DND-41 (cell line): ENCODE measurements at regions not wholly inside any gene's neighbourhood (a gene's known extent, or its start where the extent isn't known, plus 50 kb on each side); places are given as distances from the start of the nearest gene placed in this dataset.

ENCODE experiments used
- CTCF ChIP-seq: IDR thresholded peaks from 2 replicates; pipeline ENCODE4 v1.5.1; 2012; ENCODE audit warnings: borderline replicate concordance, low read length, moderate library complexity, mild to moderate bottlenecking; ENCODE audit not compliant: poor library complexity, severe bottlenecking; ENCODE audit errors: extremely low read depth
- EZH2 ChIP-seq: IDR thresholded peaks from 3 replicates; pipeline ENCODE4 v1.6.1; 2012; ENCODE audit warnings: borderline replicate concordance, low read depth, mild to moderate bottlenecking, moderate library complexity, low read length, inconsistent platforms; ENCODE audit not compliant: severe bottlenecking

- no peak for TF ChIP-seq CTCF
- no peak for TF ChIP-seq EZH2
These were observed 632.8 kb downstream of the BRINP1 start for GRCh38 chr9:118736406-118736805.
